GM10248 (cell line): ENCODE measurements at regions not wholly inside any gene's neighbourhood (a gene's known extent, or its start where the extent isn't known, plus 50 kb on each side); places are given as distances from the start of the nearest gene placed in this dataset.

Experiments
- CTCF ChIA-PET: fragments of 300-600 bp; sonication (Branson Sonifier 250); formaldehyde crosslinking; extraction: SDS; loops from one replicate; lab custom pipeline; 2021; ENCODE audit warnings: antibody characterized with exemption; lab: Yijun Ruan, JAX
- POLR2A ChIA-PET: fragments of 350-650 bp; sonication (Branson Sonifier 250); formaldehyde crosslinking; extraction: SDS; loops from one replicate; lab custom pipeline; 2020; ENCODE audit warnings: antibody characterized with exemption; lab: Yijun Ruan, JAX
- DNase-seq: peaks from one replicate; pipeline ENCODE4 v3.0.0; 2012; ENCODE audit errors: extremely low spot score
- TF ChIP-seq, protein P1 (sequence below): IDR thresholded peaks from 2 replicates; pipeline ENCODE4 v1.5.1; 2012; ENCODE audit warnings: mild to moderate bottlenecking, low read depth; ENCODE audit errors: extremely low read depth, missing control alignments, control extremely low read depth

DNA sequence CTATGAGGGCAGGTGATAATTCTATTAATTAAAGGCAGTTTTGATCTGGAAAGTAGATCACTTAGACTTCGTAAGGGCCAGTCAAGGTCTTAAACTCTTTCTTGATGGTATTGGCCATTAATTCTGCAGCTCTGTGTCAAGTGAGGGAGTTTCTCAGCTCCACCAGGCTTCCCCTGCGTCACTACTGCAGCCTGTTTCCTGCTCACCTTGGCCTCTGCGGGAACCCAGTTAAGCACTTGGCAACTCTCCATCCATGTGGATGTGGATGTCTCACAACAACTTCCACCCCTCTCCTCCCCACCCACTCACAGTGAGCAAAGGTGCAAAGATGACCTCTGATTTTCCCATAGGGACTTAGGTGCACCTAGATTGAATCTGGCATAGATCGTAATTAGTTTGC, 191.6 kb downstream of the PLK2 start:
- POLR2A ChIA-PET = no interaction called here
- no peak for DNase-seq
- CTCF ChIA-PET = no interaction called here
- TF ChIP-seq, protein P1, sequence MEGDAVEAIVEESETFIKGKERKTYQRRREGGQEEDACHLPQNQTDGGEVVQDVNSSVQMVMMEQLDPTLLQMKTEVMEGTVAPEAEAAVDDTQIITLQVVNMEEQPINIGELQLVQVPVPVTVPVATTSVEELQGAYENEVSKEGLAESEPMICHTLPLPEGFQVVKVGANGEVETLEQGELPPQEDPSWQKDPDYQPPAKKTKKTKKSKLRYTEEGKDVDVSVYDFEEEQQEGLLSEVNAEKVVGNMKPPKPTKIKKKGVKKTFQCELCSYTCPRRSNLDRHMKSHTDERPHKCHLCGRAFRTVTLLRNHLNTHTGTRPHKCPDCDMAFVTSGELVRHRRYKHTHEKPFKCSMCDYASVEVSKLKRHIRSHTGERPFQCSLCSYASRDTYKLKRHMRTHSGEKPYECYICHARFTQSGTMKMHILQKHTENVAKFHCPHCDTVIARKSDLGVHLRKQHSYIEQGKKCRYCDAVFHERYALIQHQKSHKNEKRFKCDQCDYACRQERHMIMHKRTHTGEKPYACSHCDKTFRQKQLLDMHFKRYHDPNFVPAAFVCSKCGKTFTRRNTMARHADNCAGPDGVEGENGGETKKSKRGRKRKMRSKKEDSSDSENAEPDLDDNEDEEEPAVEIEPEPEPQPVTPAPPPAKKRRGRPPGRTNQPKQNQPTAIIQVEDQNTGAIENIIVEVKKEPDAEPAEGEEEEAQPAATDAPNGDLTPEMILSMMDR = no peak

- CTCF ChIA-PET = no interaction called here
These were observed 193.5 kb downstream of the PLK2 start for GRCh38 chr5:58266402-58266801.

GRCh38 chr5:58265246-58265930, 194.5 kb downstream of the PLK2 start:
- ChIA-PET POLR2A (no interaction called here), CTCF (no interaction called here)
- no peak for DNase-seq
- TF ChIP-seq, protein P1 = no peak

More at GRCh38 chr5:58266402-58266801, 193.5 kb downstream of the PLK2 start:
- TF ChIP-seq, protein P1 = no peak
- DNase-seq = no peak
- POLR2A ChIA-PET = no interaction called here

- POLR2A ChIA-PET = no interaction called here
- TF ChIP-seq, protein P1 = no peak
- DNase-seq = no peak
- CTCF ChIA-PET = no interaction called here
These were observed 195.6 kb downstream of the PLK2 start for GRCh38 chr5:58264276-58264675.

DNA sequence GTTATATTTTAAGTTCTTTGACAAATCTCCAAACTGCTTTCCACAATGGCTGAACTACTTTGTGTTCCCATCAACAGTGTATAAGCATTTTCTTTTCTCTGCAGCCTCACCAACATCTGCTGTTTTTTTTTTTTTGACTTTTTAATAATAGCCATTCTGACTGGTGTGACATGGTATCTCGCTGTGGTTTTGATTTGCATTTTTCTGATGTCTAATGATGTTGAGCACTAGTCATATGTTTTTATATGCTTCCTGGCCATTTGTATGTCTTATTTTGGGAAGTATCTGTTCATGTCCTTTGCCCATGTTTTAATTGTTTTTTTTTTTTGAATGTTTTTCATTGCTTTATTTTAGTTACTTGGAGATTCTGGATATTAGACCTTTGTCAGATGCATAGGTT, 196.6 kb downstream of the PLK2 start:
- CTCF ChIA-PET = no interaction called here
- no peak for DNase-seq
- TF ChIP-seq, protein P1 = no peak
- POLR2A ChIA-PET = no interaction called here

DNA sequence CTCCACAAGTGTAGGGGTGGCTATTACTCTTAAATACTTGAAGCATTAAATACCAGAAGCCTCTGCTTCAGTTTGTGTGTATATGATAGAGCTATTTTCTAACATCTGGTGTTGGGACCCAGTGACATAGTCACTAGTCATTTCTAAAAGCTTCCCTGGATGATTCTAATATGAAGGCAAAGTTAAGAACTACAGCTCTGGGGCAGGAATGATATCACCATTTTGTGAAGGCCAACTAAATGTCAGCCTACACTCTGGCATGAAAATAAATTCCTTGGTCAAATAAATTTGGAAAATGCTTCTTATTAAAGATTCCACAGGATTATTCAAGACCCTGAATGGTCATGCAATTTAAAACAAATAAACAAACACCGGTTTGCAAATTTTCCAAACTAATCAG, 197.7 kb downstream of the PLK2 start:
- CTCF ChIA-PET = interaction anchor here (0.7 to 1.0 kb wide), 4 partner anchors 8 to 41 kb away, joined by 3 read pairs; no protein-coding TSS in a partner anchor
- POLR2A ChIA-PET = no interaction called here
- TF ChIP-seq, protein P1 = no peak
- DNase-seq = no peak
